HepG2 (cell line): ENCODE measurements at regions not wholly inside any gene's neighbourhood (a gene's known extent, or its start where the extent isn't known, plus 50 kb on each side); places are given as distances from the start of the nearest gene placed in this dataset.

Experiments used
- ATAC-seq: fragments of 200-7000 bp; cut with Tn5 transposase; 3 replicates; pipeline ENCODE4 v1.9.1; 2020; ENCODE audit warnings: mild to moderate bottlenecking, moderate library complexity
- BruUV-seq: library from RNA; stranded (reverse); fragments of 400-500 nt; replicated peaks from 2 replicates; lab custom pipeline; 2021; lab: Mats Ljungman, UMichigan
- CTCF ChIA-PET: fragments of 300-600 bp; formaldehyde crosslinking; extraction: SDS; loops from one replicate; lab custom pipeline; 2021; ENCODE audit warnings: low total read pairs, inconsistent platforms, low intra/inter-chr PET ratio; lab: Yijun Ruan, JAX
- POLR2A ChIA-PET: fragments of 350-600 bp; sonication (Branson Sonifier 250); formaldehyde crosslinking; loops from one replicate; lab custom pipeline; 2020; ENCODE audit warnings: antibody characterized with exemption, inconsistent platforms; lab: Yijun Ruan, JAX
- DNase-seq: peaks from one replicate; pipeline ENCODE4 v3.0.0-alpha.2; 2015; ENCODE audit warnings: low spot score
- FAIRE-seq: peaks from 3 replicates; lab custom pipeline; 2011; peaks lifted over from hg19 to GRCh38; lab: Jason Lieb, UNC
- H2AFZ ChIP-seq: one replicate; pipeline ENCODE4 v1.6.1; 2011; ENCODE audit warnings: low read length, inconsistent platforms
- H3K27ac ChIP-seq: fragments of 300-600 bp; 3 replicates; pipeline ENCODE4 v1.8.0; 2011; ENCODE audit warnings: mixed run types, mild to moderate bottlenecking, mixed read lengths, low read length, inconsistent platforms; ENCODE audit not compliant: insufficient read depth; ENCODE audit errors: extremely low read length
- H3K27me3 ChIP-seq, 2 experiments: fragments of 200-600 bp in 1 of 2; 2 replicates in 1 of 2; 3 replicates in 1 of 2; pipeline versions ENCODE4 v1.6.0 to v1.8.0; 2011; ENCODE audit warnings: low read length in 2 of 2, mild to moderate bottlenecking in 2 of 2, moderate library complexity in 2 of 2, inconsistent platforms in 1 of 2; ENCODE audit not compliant: insufficient read depth in 2 of 2, control insufficient read depth in 1 of 2
- H3K36me3 ChIP-seq, 2 experiments: fragments of 200-600 bp in 1 of 2; replicated peaks in 1 of 2; 2 replicates in 1 of 2; 3 replicates in 1 of 2; pipeline versions ENCODE4 v1.5.1 to v1.8.0; 2011; ENCODE audit warnings: low read length in 2 of 2, inconsistent platforms in 1 of 2; ENCODE audit not compliant: insufficient read depth in 2 of 2, control insufficient read depth in 1 of 2
- H3K4me1 ChIP-seq: 2 replicates; pipeline ENCODE4 v1.5.1; 2012; ENCODE audit warnings: low read length, inconsistent platforms; ENCODE audit not compliant: insufficient read depth
- H3K4me2 ChIP-seq: 2 replicates; pipeline ENCODE4 v1.6.0; 2011; ENCODE audit warnings: low read depth, low read length, inconsistent platforms
- H3K4me3 ChIP-seq, 3 experiments: fragments of 200-600 bp in 1 of 3; sonication (generic), shearing (Covaris generic) in 1 of 3; replicated peaks in 1 of 3; 2 replicates each; pipeline ENCODE4 v1.5.1; 2011 to 2016; ENCODE audit warnings: low read length in 3 of 3, inconsistent platforms in 2 of 3, low read depth in 2 of 3, mild to moderate bottlenecking in 2 of 3, control low read depth in 1 of 3, mixed read lengths in 1 of 3; ENCODE audit not compliant: insufficient read depth in 1 of 3
- H3K79me2 ChIP-seq: one replicate; pipeline ENCODE4 v1.6.1; 2011; ENCODE audit warnings: low read length, inconsistent platforms; ENCODE audit not compliant: insufficient read depth
- H3K9ac ChIP-seq: 2 replicates; pipeline ENCODE4 v1.6.0; 2011; ENCODE audit warnings: mild to moderate bottlenecking, low read depth, low read length, inconsistent platforms; ENCODE audit not compliant: insufficient read depth
- H3K9me3 ChIP-seq: 2 replicates; pipeline ENCODE4 v1.5.1; 2012; ENCODE audit warnings: mild to moderate bottlenecking, low read length
- H4K20me1 ChIP-seq: 2 replicates; pipeline ENCODE4 v1.6.0; 2011; ENCODE audit warnings: inconsistent platforms, mild to moderate bottlenecking, low read length, moderate library complexity; ENCODE audit not compliant: insufficient read depth
- FOXP1 ChIP-seq, 2 experiments: fragments of 450-650 bp in 1 of 2; IDR thresholded peaks; 2 replicates each; pipeline ENCODE4 v1.6.1; 2017 to 2018; ENCODE audit warnings: antibody characterized with exemption in 1 of 2
- KAT7 ChIP-seq: IDR thresholded peaks from 2 replicates; pipeline ENCODE4 v1.6.1; 2018; ENCODE audit warnings: borderline replicate concordance, missing compliant biosample characterization
- MED1 ChIP-seq: sonication (generic); formaldehyde crosslinking; IDR thresholded peaks from 2 replicates; pipeline ENCODE4 v1.4.0; 2020; ENCODE audit warnings: missing genetic modification reagents
- MIXL1 ChIP-seq: IDR thresholded peaks from 2 replicates; pipeline ENCODE4 v1.6.1; 2016
- PHF20 ChIP-seq: sonication (generic); formaldehyde crosslinking; IDR thresholded peaks from 2 replicates; pipeline ENCODE4 v1.5.0; 2020; ENCODE audit warnings: mild to moderate bottlenecking, missing genetic modification reagents
- PRPF4 ChIP-seq: fragments of 200-400 bp; formaldehyde crosslinking; IDR thresholded peaks from 2 replicates; pipeline ENCODE4 v1.6.1; 2016; ENCODE audit warnings: low read length, low read depth; ENCODE audit not compliant: poor library complexity, severe bottlenecking
- REXO4 ChIP-seq: sonication (generic); formaldehyde crosslinking; IDR thresholded peaks from 2 replicates; pipeline ENCODE4 v1.8.0; 2022; ENCODE audit warnings: missing genetic modification reagents, mild to moderate bottlenecking, borderline replicate concordance
- SETDB1 ChIP-seq: sonication (generic); formaldehyde crosslinking; IDR thresholded peaks from 2 replicates; pipeline ENCODE4 v1.5.1; 2020; ENCODE audit warnings: missing genetic modification reagents, mild to moderate bottlenecking, borderline replicate concordance
- SYNCRIP ChIP-seq: fragments of 200-400 bp; formaldehyde crosslinking; IDR thresholded peaks from 2 replicates; pipeline ENCODE4 v1.6.1; 2018; ENCODE audit warnings: mild to moderate bottlenecking, low read depth, low read length; ENCODE audit not compliant: insufficient read depth
- TEAD3 ChIP-seq: optimal IDR thresholded peaks from 2 replicates; pipeline ENCODE3; 2016; ENCODE audit warnings: borderline replicate concordance
- ZNF10 ChIP-seq: sonication (generic); formaldehyde crosslinking; IDR thresholded peaks from 2 replicates; pipeline ENCODE4 v1.4.0; 2020; ENCODE audit warnings: mild to moderate bottlenecking, low read depth, missing genetic modification reagents, borderline replicate concordance
- ZNF12 ChIP-seq: sonication (generic); formaldehyde crosslinking; IDR thresholded peaks from 2 replicates; pipeline ENCODE4 v1.5.0; 2020; ENCODE audit warnings: missing genetic modification reagents
- ZNF136 ChIP-seq: sonication (generic); formaldehyde crosslinking; IDR thresholded peaks from 2 replicates; pipeline ENCODE4 v1.8.1; 2022; ENCODE audit warnings: low read depth, mild to moderate bottlenecking, moderate library complexity, missing genetic modification reagents
- ZNF333 ChIP-seq: sonication (generic); formaldehyde crosslinking; IDR thresholded peaks from 2 replicates; pipeline ENCODE4 v1.4.0; 2020; ENCODE audit warnings: mild to moderate bottlenecking, missing genetic modification reagents, borderline replicate concordance
- ZNF34 ChIP-seq: sonication (generic); formaldehyde crosslinking; IDR thresholded peaks from 2 replicates; pipeline ENCODE4 v1.4.0; 2020; ENCODE audit warnings: mild to moderate bottlenecking, missing genetic modification reagents, borderline replicate concordance
- ZNF556 ChIP-seq: sonication (generic); formaldehyde crosslinking; IDR thresholded peaks from 2 replicates; pipeline ENCODE4 v1.4.0; 2020; ENCODE audit warnings: mild to moderate bottlenecking, missing genetic modification reagents, borderline replicate concordance
- ZNF607 ChIP-seq: sonication (generic); formaldehyde crosslinking; IDR thresholded peaks from 2 replicates; pipeline ENCODE4 v1.5.1; 2020; ENCODE audit warnings: missing genetic modification reagents, mild to moderate bottlenecking, borderline replicate concordance
- ZNF619 ChIP-seq: sonication (generic); formaldehyde crosslinking; IDR thresholded peaks from 2 replicates; pipeline ENCODE4 v1.4.0; 2020; ENCODE audit warnings: mild to moderate bottlenecking, missing genetic modification reagents
- WGBS: methylation state at CpG from one replicate; pipeline ENCODE4 v1.1.6; 2017; ENCODE audit warnings: low lambda C conversion rate; 5-methylcytosine and 5-hydroxymethylcytosine counted together
- in situ Hi-C: cut with HindIII; loops from 2 replicates; pipeline ENCODE4 v1.10.0; 2017; ENCODE audit warnings: low pct_unique_long_range_greater_than_20kb; ENCODE audit not compliant: extremely low pct_ligation_motif_present
- intact Hi-C: fragments of 100-400 bp; cut with micrococcal nuclease; formaldehyde crosslinking; loops from one replicate; pipeline ENCODE4 v1.10.0; 2022; ENCODE audit not compliant: unreplicated experiment
- TF ChIP-seq, protein P1 (sequence below): IDR thresholded peaks from 2 replicates; pipeline ENCODE4 v1.6.1; 2012; ENCODE audit warnings: inconsistent platforms
- TF ChIP-seq, protein P2 (sequence below): sonication (generic); formaldehyde crosslinking; IDR thresholded peaks from 2 replicates; pipeline ENCODE4 v1.4.0; 2020; ENCODE audit warnings: missing genetic modification reagents

DNA sequence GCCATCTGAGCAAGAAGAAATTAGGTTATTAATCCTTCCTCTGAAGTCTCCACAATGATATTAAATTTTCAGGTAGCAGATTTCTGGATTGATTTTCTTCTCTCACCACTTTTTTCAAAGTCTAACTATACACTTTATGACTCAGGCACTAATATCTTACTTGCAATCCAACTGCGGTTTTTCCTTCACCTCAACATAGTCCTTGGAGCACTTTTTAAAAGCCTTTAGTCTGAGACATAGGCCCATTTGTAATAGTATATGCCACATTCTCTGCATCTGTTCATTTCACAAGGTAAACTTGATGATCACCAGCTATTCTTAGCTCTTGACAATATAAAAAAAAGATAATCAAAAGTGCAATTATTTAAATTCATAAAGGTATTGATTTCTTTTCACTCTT is 55.9 kb upstream of the EDNRA start:
- Histone ChIP-seq H3K36me3 (no peaks in the 10 kb centered on the region), H3K9me3 (no peaks in the 10 kb centered on the region), H2AFZ (no peak overlapping the region), H3K4me1 (no peaks in the 10 kb centered on the region), H3K27ac (no peak overlapping the region), H3K79me2 (no peaks in the 10 kb centered on the region), H4K20me1 (no peaks in the 10 kb centered on the region), H3K27me3 (no peaks in the 10 kb centered on the region), H3K4me3 (no peak overlapping the region), H3K4me2 (no peak overlapping the region), H3K9ac (no peak overlapping the region)
- BruUV-seq, result no TSS peak
- ChIA-PET CTCF (no interaction called here), POLR2A (no interaction called here)
- in situ Hi-C loops (no loop called here), intact Hi-C loops (no loop called here)
- DNase-seq, result no peak
- ATAC-seq, result no peak
- 5% methylated on average over 1 of the region's 1 CpG for WGBS
- no peak for FAIRE-seq
- TF ChIP-seq FOXP1 (IDR thresholded peaks at IDR 0.05) (no peak), FOXP1 (CRISPR knock-in tag; IDR thresholded peaks at IDR 0.05) (no peak), MED1 (CRISPR knock-in tag) (no peak), SETDB1 (CRISPR knock-in tag) (no peak)

DNA sequence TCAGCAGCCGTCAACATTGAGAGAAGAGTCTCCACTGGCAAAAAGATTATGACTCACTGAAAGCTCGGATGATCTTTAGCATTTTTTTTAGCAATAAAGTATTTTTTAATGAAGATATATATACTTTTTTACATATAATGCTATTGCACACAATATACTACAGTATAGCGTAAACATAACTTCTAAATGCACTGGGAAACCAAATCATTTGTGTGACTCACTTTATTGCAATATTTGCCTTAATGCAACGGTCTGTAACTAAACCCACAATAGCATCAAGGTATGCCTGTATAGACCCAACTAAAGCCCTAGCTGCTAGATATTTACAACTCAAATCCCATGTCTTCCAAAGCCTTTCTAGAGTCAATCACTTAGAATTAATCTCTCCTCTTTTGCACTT is 52.3 kb upstream of the EDNRA start:
- H3K4me1 ChIP-seq, result no peaks in the 10 kb centered on the region
- no peak overlapping the region for H3K4me3 ChIP-seq
- no peak overlapping the region for H2AFZ ChIP-seq
- POLR2A ChIA-PET, result no interaction called here
- CTCF ChIA-PET, result no interaction called here
- no peak overlapping the region for H3K9ac ChIP-seq
- no peak overlapping the region for H3K4me2 ChIP-seq
- 8% methylated on average over 4 of the region's 4 CpGs for WGBS
- no peaks in the 10 kb centered on the region for H3K79me2 ChIP-seq
- no peak overlapping the region for H3K27ac ChIP-seq
- ATAC-seq (no peak), DNase-seq (no peak), FAIRE-seq (no peak)
- H3K9me3 ChIP-seq, result no peaks in the 10 kb centered on the region
- H3K27me3 ChIP-seq, result no peaks in the 10 kb centered on the region
- in situ Hi-C loops (no loop called here), intact Hi-C loops (no loop called here)
- BruUV-seq, result no TSS peak
- no peaks in the 10 kb centered on the region for H3K36me3 ChIP-seq
- no peaks in the 10 kb centered on the region for H4K20me1 ChIP-seq
- TF ChIP-seq, protein P1, sequence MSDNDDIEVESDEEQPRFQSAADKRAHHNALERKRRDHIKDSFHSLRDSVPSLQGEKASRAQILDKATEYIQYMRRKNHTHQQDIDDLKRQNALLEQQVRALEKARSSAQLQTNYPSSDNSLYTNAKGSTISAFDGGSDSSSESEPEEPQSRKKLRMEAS, result no peak
- no peak for TF ChIP-seq PHF20
- no peak for TF ChIP-seq TEAD3 (CRISPR knock-in tag)
- TF ChIP-seq ZNF136 (CRISPR knock-in tag), result no peak
- no peak for TF ChIP-seq ZNF556 (CRISPR knock-in tag)
- no peak for TF ChIP-seq REXO4 (CRISPR knock-in tag)
- no peak for TF ChIP-seq MIXL1
- no peak for TF ChIP-seq KAT7 (CRISPR knock-in tag)
- TF ChIP-seq ZNF619 (CRISPR knock-in tag), result no peak
- TF ChIP-seq PRPF4, result no peak
- no peak for TF ChIP-seq ZNF12 (CRISPR knock-in tag)
- TF ChIP-seq ZNF34 (CRISPR knock-in tag), result no peak
- TF ChIP-seq ZNF10, result no peak
- TF ChIP-seq SYNCRIP, result no peak
- TF ChIP-seq, protein P2, sequence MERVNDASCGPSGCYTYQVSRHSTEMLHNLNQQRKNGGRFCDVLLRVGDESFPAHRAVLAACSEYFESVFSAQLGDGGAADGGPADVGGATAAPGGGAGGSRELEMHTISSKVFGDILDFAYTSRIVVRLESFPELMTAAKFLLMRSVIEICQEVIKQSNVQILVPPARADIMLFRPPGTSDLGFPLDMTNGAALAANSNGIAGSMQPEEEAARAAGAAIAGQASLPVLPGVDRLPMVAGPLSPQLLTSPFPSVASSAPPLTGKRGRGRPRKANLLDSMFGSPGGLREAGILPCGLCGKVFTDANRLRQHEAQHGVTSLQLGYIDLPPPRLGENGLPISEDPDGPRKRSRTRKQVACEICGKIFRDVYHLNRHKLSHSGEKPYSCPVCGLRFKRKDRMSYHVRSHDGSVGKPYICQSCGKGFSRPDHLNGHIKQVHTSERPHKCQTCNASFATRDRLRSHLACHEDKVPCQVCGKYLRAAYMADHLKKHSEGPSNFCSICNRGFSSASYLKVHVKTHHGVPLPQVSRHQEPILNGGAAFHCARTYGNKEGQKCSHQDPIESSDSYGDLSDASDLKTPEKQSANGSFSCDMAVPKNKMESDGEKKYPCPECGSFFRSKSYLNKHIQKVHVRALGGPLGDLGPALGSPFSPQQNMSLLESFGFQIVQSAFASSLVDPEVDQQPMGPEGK (CRISPR knock-in tag), result no peak
- no peak for TF ChIP-seq ZNF607 (CRISPR knock-in tag)
- TF ChIP-seq ZNF333 (CRISPR knock-in tag), result no peak
